OCI-LY7 (cell line): ENCODE measurements at regions not wholly inside any gene's neighbourhood (a gene's known extent, or its start where the extent isn't known, plus 50 kb on each side); places are given as distances from the start of the nearest gene placed in this dataset.

ENCODE experiments used
- CTCF ChIP-seq: fragments of 200-600 bp; sonication (generic); conservative IDR thresholded peaks from 2 replicates; pipeline ENCODE4 v1.5.1; 2014; ENCODE audit warnings: mild to moderate bottlenecking, antibody characterized with exemption, low read length, moderate library complexity, mixed read lengths
- EZH2phosphoT487 ChIP-seq: fragments of 200-600 bp; sonication (generic); IDR thresholded peaks from 2 replicates; pipeline ENCODE4 v1.6.1; 2018; ENCODE audit warnings: low read depth, borderline replicate concordance, mild to moderate bottlenecking, mixed run types, antibody characterized with exemption, low read length, moderate library complexity, mixed read lengths

GRCh38 chr11:8330896-8331295, 67.2 kb upstream of the LMO1 start:
- TF ChIP-seq CTCF (no peak), EZH2phosphoT487 (no peak)
